Tibial nerve (tissue), 3 donors: ENCODE measurements at regions not wholly inside any gene's neighbourhood (a gene's known extent, or its start where the extent isn't known, plus 50 kb on each side); places are given as distances from the start of the nearest gene placed in this dataset.

ENCODE experiments used
- CTCF ChIP-seq, 5 experiments: fragments of 200-600 bp in 3 of 5; fragments of 450-650 bp in 2 of 5; sonication (generic) in 3 of 5; IDR thresholded peaks; one replicate each; pipeline ENCODE4 v1.5.1; 2016 to 2019; ENCODE audit warnings: antibody characterized with exemption in 5 of 5, mild to moderate bottlenecking in 3 of 5, moderate library complexity in 2 of 5
- POLR2A ChIP-seq, 2 donors: fragments of 450-650 bp; IDR thresholded peaks; one replicate each; pipeline ENCODE4 v1.6.1; 2017; ENCODE audit warnings: antibody characterized with exemption in 2 of 2, mild to moderate bottlenecking in 2 of 2, moderate library complexity in 2 of 2

GRCh38 chr5:121660142-121660541 lies 191.5 kb upstream of the FTMT start:
- TF ChIP-seq CTCF (IDR thresholded peaks at IDR 0.05) (no peak), POLR2A (IDR thresholded peaks at IDR 0.05) (no peak)
